Astrocyte of the hippocampus (primary cell): ENCODE measurements at regions not wholly inside any gene's neighbourhood (a gene's known extent, or its start where the extent isn't known, plus 50 kb on each side); places are given as distances from the start of the nearest gene placed in this dataset.

Experiments used
- DNase-seq: peaks from one replicate; pipeline ENCODE4 v3.0.0; 2011; ENCODE audit warnings: low read depth, low spot score

DNA sequence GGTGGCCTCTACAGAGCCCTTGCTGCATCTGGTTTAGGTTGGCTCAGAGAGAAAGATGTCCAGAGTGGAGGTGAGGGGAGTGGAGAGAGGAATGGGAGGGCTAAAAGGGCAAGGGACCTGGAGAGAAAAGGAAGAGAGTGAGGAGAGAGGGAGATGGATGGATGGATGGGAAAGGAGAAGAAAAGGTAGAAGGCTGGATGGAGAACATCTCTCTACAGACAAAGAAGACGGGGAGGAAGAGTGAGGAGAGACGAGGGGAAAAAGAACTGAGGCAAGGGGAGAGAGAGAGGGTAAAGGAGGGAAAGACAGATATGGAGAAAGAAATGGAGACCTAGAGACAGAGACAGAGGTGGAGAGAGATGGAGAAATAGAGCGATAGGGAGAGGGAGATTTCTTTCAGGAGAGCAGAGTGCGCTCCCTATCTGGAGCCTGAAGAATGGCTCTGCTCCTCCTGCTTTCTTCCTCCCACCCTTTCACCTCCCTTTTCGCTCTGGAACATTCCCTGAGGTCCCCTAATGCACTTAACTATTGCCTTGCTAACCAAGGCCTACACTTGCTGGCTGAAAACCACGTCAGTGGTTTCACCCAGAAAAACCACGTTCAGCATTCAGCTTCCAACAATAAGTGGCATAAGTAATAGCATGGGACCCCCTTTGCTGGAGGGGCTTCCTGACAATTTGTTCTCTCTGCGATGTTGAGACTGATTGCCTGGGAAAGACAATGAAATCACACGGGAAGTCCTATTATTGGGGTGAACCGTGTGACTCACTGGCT, 286.3 kb downstream of the CDH26 start:
- DNase-seq, result no peak

DNA sequence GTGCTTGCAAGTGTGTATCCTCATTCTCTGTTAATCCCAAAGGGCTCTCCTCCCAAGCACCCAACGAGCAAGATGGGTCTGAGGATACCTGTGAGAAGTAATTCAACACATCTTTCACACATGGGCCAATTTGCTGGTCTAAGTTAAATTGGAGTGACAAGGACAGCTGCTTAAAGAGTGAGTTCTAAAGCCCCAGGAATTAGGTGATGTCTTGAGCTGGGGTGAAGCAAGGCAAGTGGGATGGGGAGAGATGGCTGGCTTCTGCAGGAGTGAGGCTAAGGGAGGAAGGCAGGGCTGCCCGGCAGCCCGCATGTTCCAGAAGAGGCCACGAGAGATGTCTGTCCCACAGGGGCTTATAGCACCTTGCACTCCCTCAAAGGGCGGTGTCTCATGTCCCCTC, 288.5 kb downstream of the CDH26 start:
- no peak for DNase-seq

DNA sequence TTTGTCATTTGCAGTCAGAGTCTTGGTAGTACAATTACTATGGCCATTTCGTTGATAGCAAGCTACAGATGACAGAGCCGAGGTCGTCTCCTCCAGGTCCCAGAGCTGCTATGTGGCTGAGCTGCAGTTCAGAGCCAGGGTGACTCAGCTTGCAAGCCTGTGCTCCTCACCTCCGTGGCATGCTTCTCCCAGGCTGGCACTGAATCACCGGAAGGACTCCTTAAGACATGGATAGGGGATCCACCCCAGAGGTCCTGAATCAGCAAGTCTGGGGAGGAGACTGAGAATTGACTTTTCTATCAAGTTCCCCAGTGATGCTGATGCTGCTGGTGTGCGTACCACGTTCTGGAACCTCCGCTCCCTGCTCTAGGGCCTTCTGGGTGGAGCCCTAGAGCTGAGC, 291.2 kb downstream of the CDH26 start:
- DNase-seq, result peak; percentile 83

DNA sequence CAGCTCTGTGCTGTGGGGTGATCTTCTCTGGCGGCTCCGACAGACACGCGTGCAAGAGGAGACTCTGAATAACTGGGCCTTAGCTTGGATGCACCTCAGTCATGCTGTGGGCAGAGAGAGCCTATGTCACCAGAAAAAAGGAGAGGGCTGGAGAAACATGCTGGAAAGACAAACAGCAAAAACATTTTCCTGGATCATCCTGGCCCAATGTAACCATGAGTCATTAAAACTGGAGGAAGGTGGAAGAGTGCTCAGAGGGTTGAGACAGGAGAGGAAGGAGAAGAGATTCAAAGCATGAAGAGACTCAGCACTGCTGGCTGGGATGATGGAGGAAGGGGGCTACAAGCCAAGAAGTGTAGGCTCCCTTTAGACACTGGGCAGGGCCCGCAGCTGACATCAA, 292.0 kb downstream of the CDH26 start:
- no peak for DNase-seq

DNA sequence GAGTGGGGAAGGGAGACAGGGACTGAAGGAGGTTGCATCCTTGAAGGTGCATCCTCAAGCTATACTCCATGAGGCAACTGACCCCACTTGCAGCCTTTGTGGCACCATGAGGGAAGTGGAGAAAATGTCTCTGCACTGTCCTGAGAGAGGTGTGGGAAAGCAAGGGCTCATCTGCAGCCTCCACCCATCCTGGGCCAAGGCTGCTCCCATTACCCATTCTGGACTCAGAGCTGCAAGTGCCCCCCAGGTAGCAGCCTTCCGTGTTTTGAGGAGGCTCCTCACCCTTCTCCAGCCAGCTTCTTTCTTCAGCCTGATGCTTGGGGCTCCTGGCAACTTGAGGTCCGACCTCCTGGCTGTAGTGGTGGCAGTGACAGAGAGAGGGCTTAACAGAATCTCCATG, 294.6 kb downstream of the CDH26 start:
- no peak for DNase-seq

DNA sequence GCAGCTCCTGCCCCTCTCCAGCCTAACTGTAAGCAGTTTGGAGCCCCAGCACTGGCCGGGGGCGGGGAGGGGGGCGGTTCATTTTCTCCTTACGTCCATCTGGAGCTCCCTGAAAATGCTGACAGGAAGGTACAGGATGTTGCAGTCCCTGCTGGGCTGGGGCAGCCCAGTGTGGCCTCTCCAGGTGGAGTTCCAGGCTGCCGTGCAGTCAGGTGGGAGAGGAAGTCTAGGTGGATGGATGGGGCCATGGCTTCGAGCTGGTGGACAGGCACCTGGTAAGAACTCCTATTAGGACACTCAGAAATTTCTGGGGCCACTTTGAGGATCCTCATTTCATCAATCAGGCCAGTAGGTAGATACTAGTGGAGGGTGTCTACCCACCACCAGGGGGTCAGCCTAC, 295.2 kb downstream of the CDH26 start:
- no peak for DNase-seq

DNA sequence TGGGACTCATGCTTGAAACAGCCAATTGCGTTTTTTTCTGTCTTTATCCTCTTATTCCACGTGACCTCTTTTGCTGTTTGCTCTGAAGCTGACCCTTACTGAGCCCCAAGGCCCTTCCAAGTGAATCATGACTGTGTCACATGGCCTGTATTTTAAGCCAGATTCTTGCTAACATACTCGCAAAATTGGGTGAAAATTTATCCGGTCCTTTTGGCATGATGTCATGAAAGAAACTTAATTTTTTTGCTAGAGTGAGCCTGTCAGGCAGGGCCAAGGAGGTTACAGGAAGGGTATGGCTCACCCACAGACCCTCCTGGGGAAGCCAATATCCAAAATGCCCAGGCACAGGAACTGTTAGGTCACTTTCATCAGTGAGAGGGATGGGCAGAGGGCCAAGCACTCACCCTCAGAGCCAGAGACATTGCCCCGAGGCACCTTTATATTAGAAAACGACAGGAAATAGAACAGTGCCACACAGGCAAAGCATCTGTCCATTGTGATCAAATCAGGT, 296.7 kb downstream of the CDH26 start:
- peak; percentile 23 for DNase-seq

DNA sequence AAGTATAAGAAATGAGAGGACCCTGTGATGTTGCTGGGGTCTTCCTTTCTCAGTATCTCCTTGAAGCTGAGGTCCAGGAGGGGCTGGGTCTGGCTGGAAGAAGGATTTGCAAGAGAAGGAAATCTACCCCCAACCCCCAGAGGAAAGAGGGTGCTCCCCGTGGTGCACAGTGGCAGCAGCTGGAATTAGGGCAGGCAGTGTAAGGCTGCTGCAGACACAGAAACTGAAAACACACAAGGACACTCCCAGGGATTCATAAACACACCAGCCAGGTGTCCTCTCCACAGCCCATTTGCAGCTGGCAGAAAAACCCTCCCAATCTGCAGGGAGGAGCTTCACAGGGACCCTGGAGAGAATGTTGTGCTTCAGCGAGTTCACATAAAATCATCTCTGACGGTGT, 297.2 kb downstream of the CDH26 start:
- no peak for DNase-seq

DNA sequence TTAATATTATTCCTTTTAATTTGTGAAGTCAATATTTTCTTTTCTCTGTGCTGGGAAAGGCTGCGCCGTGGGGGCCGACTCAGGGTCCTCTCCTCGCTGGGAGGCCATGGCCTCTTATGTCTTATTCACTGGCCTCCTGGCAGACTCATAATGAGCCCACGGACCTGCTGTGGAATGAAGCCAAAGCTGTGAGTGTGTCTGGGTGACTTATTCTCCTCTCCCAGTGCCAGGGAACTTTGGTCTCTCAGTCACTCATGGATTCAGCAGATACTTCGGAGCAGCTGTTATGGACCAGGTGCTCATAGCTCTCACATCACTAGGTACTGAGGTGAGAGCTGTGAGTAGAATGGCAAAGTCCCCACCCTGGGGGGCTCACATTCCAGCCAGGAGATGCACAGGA, 297.6 kb downstream of the CDH26 start:
- DNase-seq, result peak; percentile 25

DNA sequence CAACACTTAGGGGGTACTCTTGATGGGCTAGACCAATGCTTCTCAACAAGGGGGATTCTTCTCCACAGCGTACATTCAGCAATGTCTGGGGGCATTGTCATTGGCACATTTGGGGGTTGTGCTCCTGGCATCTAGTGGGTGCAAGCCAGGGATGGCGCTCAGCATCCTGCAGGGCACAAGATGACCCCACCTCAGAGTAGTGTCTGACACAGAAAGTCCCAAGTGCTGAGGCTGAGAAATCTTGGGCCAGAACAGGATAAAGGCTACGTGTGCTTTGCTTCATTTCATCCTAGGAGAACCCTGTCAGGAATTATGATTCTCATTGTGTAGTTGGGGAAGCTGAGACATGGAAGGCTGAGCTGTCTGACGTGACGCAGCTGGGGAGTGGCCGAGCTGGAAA, 298.6 kb downstream of the CDH26 start:
- DNase-seq, result no peak

DNA sequence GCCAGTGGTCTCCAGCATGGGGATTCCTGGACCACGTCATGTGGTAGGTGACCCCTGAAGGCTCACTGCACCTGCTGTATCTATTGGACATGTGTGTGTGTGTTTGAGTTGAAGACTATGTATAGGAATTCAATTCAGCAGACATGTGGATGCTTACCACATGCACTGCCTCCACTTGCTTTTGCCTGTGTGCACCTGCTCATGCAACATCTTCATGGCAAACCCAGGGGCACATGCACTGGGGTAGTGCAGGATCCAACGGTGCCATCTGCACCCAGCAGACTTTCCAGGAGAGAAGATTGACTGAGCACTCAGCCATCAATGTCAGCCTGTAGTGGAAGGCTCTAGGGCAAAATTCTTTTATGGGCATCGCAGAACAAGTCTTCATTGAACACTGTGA, 299.4 kb downstream of the CDH26 start:
- no peak for DNase-seq

DNA sequence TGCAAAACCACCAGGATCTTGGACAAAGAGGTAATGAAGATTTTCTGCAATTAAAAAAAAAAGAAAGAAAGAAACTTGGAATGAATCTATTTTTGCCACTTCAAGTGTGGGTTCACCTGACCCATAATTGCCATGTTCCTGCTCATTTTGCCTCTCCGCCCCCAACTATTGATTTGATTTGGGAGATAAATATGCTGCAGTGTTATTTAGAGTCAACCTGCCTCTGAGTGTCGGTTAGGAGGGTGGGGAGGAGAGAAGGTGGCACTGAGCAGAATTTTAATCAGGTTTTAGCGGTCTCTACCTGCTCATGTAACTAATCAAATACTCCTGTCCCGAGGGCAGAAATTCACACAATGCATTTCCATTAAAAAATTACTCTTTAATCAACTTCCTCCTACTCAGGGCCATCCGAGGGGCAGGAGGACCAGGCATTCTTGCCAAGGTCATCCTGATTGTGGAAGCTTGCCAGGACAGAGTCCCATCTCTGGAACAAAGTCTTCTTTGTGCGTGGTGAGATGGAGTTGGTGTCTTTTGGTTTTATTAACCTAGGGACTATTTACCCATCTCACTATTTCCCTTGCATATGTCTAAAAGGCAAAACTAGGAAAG, 300.1 kb downstream of the CDH26 start:
- DNase-seq, result no peak

DNA sequence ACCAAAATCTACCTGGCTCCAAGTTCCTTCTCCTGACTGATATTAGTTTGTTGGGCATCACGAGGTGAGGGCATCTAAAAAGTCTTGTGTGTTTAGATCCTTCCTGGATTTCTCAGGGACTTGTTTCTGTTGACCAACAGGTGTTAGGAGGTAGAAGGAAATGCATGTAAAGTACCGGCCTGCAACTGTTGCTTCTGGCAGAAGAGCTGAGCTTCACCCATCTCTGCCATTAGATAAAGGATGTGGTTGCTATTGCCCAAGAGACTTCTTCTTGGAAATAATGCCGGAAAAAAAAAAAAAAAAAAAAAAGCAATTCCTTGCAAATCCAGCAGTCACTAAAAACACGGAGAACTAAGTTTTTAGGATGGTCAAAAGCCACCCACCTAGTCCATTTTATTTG, 303.1 kb downstream of the CDH26 start:
- no peak for DNase-seq

DNA sequence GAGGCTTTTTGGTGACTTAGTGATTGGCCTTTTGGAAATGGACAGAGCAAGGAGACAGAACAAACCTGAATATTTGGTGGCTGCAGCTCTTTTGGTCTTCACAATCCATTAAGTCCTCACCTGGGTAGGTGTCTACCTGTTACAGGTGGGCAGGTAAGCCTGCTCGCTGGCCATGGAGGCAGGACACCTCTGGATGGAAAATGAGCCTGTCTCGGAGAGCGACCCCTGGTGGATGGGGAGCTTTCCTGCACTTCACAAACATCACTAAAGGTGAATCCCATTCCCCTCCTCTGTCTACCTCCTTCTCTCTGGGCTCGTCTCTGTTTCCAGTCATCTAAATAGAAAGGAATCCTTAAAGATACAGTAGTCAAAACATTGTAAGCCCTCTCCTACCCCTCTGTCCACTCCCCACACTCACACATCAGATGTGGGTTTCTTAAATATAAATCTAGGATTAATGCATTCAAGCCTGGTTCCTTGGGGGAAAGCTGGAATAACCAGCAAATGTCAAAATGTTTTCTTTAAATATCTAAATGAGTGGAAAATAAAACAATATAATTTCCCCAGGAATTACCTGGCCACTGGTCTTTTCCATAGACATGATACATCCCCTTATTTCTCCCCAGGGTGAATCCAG, 304.9 kb downstream of the CDH26 start:
- DNase-seq, result no peak

DNA sequence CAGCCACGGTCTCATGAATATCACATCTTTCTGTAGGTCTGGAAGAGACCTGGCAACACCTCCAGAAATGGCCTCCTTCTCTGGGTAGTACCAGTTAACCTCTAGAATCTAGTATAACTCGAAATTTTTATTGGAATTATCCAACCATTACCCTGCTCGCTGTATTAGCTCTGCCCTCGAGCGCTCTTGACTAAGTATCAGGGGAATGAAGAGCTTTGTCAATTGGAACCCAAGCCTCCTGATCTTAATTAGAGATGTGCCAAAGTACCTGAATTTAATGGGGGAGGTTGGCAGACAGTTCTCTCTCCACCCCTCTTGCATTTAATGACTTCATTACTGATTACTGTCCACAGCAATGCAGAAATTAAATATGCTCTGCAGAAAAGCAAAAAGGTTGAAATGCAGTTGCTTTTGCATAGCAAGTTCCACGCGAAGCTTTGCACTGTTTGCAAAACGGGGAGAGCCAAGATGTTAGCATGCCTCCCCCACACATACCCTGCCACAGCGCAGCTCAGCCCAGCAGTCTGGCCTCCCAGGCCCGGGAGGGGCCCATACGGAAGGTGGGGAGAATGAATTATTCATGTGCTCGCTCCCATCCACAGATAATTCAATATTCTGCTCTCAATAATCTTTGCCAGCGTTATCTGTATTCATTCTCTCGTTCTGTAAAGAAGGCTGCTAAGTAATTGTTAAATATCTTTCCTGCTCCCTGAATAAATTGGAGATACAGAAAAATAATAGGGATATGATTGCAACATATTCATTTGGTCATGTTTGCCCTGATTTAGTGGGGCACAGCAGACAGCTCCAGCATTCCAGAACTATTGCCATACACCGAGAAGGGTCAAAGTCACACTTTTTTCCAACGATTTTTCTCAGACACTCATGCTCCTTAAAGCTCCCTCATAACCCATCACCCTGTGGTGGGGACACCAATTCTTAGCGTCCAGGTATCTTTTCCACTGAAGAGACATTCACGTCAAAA, 305.8 kb downstream of the CDH26 start:
- no peak for DNase-seq

DNA sequence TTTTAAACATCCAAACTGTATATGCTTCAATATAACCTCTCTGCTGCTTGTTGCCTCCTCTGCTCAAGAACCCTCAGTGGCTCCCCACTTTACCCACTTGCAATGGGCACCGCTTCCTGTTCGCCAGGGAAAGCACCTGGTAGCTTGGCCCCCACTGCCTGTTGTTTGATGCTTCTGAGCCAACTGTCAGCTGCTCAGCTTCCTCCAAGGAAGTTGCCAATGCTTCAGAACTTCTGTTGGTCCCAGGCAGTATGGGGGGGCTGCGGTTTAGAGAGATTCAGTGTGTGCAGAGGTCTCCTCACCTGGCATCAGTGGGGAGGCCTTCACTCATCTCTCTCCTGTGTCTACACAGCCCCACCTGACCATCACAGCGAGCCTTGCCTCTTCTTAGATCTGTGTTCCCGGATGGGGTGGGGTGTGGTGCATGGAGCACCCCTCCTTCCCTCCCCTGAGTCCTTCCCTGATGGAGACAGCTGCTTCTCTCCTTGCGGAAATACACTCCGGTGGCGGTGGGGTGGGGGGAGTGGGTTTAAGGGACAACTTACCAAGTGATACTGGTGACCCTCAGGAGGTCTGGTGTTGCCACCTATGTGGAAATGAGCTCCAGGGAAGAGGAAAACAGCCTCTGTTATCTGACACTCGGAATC, 308.1 kb downstream of the CDH26 start:
- DNase-seq, result no peak

DNA sequence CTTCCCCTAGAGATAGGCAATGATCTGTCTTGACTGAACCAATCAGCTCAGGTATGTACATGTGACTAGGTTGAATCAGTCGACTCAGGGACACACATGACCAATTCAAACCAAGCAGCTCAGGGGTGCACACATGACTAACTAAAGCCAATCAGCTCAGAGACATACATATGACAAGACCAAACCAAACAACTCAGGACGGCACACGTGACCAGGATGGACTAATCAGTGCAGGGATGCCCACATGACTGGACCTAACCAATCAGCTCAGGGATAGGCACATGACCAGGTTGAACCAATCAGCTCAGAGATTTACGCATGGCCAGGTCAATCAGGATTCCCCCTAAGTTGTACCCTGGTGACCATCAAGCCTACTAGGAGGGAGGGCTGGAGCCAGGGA, 310.3 kb downstream of the CDH26 start:
- no peak for DNase-seq

DNA sequence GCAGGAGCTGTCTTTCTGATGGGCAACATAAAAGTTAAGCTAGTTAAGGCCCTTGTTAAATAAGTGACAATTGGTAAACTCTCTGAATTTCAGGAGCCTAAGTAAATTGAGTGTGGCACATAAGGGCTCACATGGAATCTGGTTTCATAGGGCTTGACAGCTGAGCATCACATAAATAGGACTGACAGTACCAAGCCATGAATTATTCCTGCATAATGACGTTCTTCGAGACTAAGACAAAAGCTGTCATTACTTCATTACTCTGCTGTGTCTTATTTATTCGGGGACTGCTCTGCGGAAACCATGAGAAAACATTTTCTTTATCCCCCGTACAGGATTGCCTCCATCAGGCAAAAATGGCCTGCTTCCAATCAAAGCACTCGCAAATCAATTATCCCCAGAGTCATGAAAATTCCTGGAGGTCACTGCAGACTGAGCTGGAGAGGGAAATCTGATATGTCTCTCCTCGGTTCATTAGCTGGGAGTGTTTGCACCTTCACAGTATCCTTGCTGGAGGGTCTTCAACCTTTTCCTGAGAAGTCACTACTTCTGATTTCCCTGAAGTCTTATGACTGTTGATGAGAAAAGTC, 311.4 kb downstream of the CDH26 start:
- DNase-seq, result no peak

DNA sequence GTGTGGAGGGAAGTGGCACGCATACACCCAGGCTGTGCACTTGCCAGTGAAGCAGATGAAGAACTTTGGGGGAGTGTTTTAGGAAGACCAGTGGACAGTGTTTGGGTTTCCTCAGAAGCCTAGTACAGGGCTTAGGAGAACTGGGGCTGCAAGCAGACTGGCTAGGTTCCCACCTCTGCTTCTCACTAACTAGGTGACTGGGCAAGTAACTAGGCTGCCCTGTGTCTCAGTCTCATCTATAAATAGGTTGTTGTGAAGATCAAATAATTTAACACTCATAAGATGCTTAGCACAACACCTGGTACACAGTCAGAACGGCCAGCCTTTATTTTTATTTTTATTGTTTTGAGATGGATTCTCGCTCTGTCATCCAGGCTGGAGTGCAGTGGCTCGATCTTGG, 312.1 kb downstream of the CDH26 start:
- DNase-seq, result no peak

DNA sequence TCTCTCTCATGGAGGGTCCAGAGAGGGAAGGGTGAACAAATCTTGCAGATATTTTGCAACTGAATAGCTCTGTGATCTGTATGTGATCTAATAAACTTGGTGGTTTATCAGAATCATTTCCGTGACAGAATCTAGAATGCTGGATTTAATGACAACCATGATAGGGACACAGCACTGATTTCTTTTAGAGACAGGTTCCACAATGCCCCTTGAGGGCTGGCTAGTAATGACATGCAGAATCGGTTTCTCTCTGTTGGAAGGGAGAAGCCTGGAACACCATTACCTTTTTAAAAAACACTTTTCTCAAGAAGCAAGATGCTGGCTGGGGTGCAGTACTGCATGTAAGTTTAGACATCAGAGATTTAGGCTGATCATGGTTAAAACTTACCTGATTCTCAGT, 313.4 kb downstream of the CDH26 start:
- DNase-seq, result peak; percentile 13

DNA sequence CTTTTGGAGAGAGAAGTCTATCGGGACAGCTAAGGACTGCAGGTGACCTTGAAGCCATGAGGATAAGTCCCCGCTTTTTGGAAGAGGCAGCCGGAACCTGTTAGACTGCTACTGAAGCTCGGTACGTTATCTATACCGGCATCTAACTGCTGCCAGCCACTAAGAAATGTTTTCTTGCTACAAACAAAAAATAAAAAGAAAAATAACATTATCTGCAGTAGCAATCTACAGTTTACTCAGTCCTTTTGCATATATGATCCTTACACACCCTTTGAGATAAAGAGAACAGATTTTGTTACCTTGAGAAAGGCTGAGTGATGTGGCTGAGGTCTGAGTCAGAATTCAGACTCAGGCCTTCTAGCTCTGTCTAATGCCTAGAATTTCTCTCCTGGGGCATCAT, 314.6 kb downstream of the CDH26 start:
- DNase-seq, result no peak
